IMR-90 (cell line): ENCODE measurements at regions not wholly inside any gene's neighbourhood (a gene's known extent, or its start where the extent isn't known, plus 50 kb on each side); places are given as distances from the start of the nearest gene placed in this dataset.

Experiments
- ATAC-seq: fragments of 200-7000 bp; cut with Tn5 transposase; 2 replicates; pipeline ENCODE4 v1.9.1; 2020; ENCODE audit warnings: low read depth, mild to moderate bottlenecking, moderate library complexity
- BruUV-seq: library from RNA; stranded (reverse); fragments of 400-500 nt; replicated peaks from 2 replicates; lab custom pipeline; 2021; lab: Mats Ljungman, UMichigan
- CTCF ChIA-PET: fragments of 300-600 bp; formaldehyde crosslinking; extraction: SDS; loops from one replicate; lab custom pipeline; 2021; ENCODE audit warnings: antibody characterized with exemption; lab: Yijun Ruan, JAX
- POLR2A ChIA-PET: fragments of 300-600 bp; sonication (Branson Sonifier 250); formaldehyde crosslinking; loops from one replicate; lab custom pipeline; 2022; ENCODE audit warnings: antibody characterized with exemption; ENCODE audit not compliant: unreplicated experiment; lab: Charles Lee
- DNase-seq: peaks from one replicate; pipeline ENCODE4 v3.0.0; 2013
- H2AFZ ChIP-seq: replicated peaks from 2 replicates; pipeline ENCODE3; 2013; ENCODE audit warnings: low read length, mild to moderate bottlenecking; ENCODE audit not compliant: poor library complexity
- H2AK5ac ChIP-seq: 2 replicates; pipeline ENCODE4 v1.6.1; 2013; ENCODE audit warnings: low read depth, low read length, inconsistent platforms
- H2AK9ac ChIP-seq: replicated peaks from 2 replicates; pipeline ENCODE3; 2013; ENCODE audit warnings: mild to moderate bottlenecking, low read depth, low read length, moderate library complexity; ENCODE audit not compliant: poor library complexity
- H2BK120ac ChIP-seq: 2 replicates; pipeline ENCODE4 v1.6.1; 2013; ENCODE audit warnings: low read depth, low read length, inconsistent platforms
- H2BK15ac ChIP-seq: 3 replicates; pipeline ENCODE4 v1.6.1; 2013; ENCODE audit warnings: low read depth, low read length, inconsistent platforms
- H2BK20ac ChIP-seq: 2 replicates; pipeline ENCODE4 v1.6.1; 2013; ENCODE audit warnings: low read depth, mild to moderate bottlenecking, inconsistent platforms, low read length, moderate library complexity
- H2BK5ac ChIP-seq: 2 replicates; pipeline ENCODE4 v1.6.1; 2013; ENCODE audit warnings: mild to moderate bottlenecking, low read depth, low read length, inconsistent platforms; ENCODE audit not compliant: poor library complexity, severe bottlenecking
- H3K14ac ChIP-seq: replicated peaks from 2 replicates; pipeline ENCODE4 v1.6.1; 2013; ENCODE audit warnings: low read depth, low read length, inconsistent platforms
- H3K18ac ChIP-seq: 2 replicates; pipeline ENCODE4 v1.6.1; 2013; ENCODE audit warnings: low read depth, low read length, control low read depth
- H3K23ac ChIP-seq: 2 replicates; pipeline ENCODE4 v1.6.1; 2013; ENCODE audit warnings: low read depth, low read length, inconsistent platforms
- H3K27ac ChIP-seq: 2 replicates; pipeline ENCODE4 v1.5.1; 2013; ENCODE audit warnings: mild to moderate bottlenecking, control low read depth, low read length; ENCODE audit not compliant: insufficient read depth
- H3K27me3 ChIP-seq: 2 replicates; pipeline ENCODE4 v1.6.1; 2013; ENCODE audit warnings: low read length; ENCODE audit not compliant: control insufficient read depth, insufficient read depth
- H3K36me3 ChIP-seq: 2 replicates; pipeline ENCODE4 v1.6.1; 2013; ENCODE audit warnings: low read length, mixed read lengths; ENCODE audit not compliant: control insufficient read depth, insufficient read depth
- H3K4ac ChIP-seq: 2 replicates; pipeline ENCODE4 v1.6.1; 2013; ENCODE audit warnings: low read depth, low read length, inconsistent platforms
- H3K4me1 ChIP-seq: 2 replicates; pipeline ENCODE4 v1.6.1; 2013; ENCODE audit warnings: low read length, mixed read lengths; ENCODE audit not compliant: control insufficient read depth, insufficient read depth
- H3K4me2 ChIP-seq: 2 replicates; pipeline ENCODE4 v1.6.1; 2013; ENCODE audit warnings: low read depth, mild to moderate bottlenecking, control low read depth, low read length, moderate library complexity
- H3K4me3 ChIP-seq: 2 replicates; pipeline ENCODE4 v1.5.1; 2013; ENCODE audit warnings: low read depth, mild to moderate bottlenecking, control low read depth, low read length, moderate library complexity; ENCODE audit not compliant: insufficient read depth
- H3K56ac ChIP-seq: 2 replicates; pipeline ENCODE4 v1.6.1; 2013; ENCODE audit warnings: low read length, inconsistent platforms; ENCODE audit not compliant: insufficient read depth; ENCODE audit errors: extremely low read depth
- H3K79me1 ChIP-seq, 2 experiments: 2 replicates each; pipeline ENCODE4 v1.6.1; 2013; ENCODE audit warnings: low read length in 2 of 2, inconsistent platforms in 1 of 2, low read depth in 1 of 2
- H3K9ac ChIP-seq: 2 replicates; pipeline ENCODE4 v1.6.1; 2013; ENCODE audit warnings: low read depth, low read length, control low read depth
- H3K9me1 ChIP-seq: 2 replicates; pipeline ENCODE4 v1.6.1; 2013; ENCODE audit warnings: low read length, inconsistent platforms; ENCODE audit not compliant: insufficient read depth
- H3K9me3 ChIP-seq: 2 replicates; pipeline ENCODE4 v1.6.1; 2013; ENCODE audit warnings: low read length; ENCODE audit not compliant: control insufficient read depth, insufficient read depth
- H4K20me1 ChIP-seq: 2 replicates; pipeline ENCODE4 v1.6.1; 2013; ENCODE audit warnings: low read length, inconsistent platforms; ENCODE audit not compliant: insufficient read depth
- H4K5ac ChIP-seq: 2 replicates; pipeline ENCODE4 v1.6.1; 2013; ENCODE audit warnings: mild to moderate bottlenecking, low read depth, low read length, control low read depth
- H4K8ac ChIP-seq, 2 experiments: 2 replicates each; pipeline ENCODE4 v1.6.1; 2013; ENCODE audit warnings: low read depth in 2 of 2, low read length in 2 of 2, control low read depth in 1 of 2, inconsistent platforms in 1 of 2
- H4K91ac ChIP-seq: 2 replicates; pipeline ENCODE4 v1.6.1; 2013; ENCODE audit warnings: low read depth, low read length, inconsistent platforms; ENCODE audit not compliant: insufficient read depth
- CHD1 ChIP-seq: IDR thresholded peaks from 2 replicates; pipeline ENCODE4 v1.6.1; 2012; ENCODE audit warnings: low read depth, low read length, improper control_type of control experiment
- MAZ ChIP-seq: IDR thresholded peaks from 2 replicates; pipeline ENCODE4 v1.6.1; 2012; ENCODE audit warnings: low read depth, mild to moderate bottlenecking, low read length, improper control_type of control experiment, moderate library complexity, borderline replicate concordance
- RAD21 ChIP-seq: IDR thresholded peaks from 2 replicates; pipeline ENCODE4 v1.6.1; 2012; ENCODE audit warnings: low read length, improper control_type of control experiment
- WGBS, 2 experiments: methylation state at CpG; one replicate each; pipeline versions ENCODE4 v1.1.5 to v1.1.7; 2013; ENCODE audit warnings: missing lambda C conversion rate in 2 of 2; ENCODE audit not compliant: insufficient read length in 1 of 2; ENCODE audit errors: extremely low coverage in 2 of 2; 5-methylcytosine and 5-hydroxymethylcytosine counted together
- dilution Hi-C: fragments of 300-500 bp; cut with HindIII; formaldehyde crosslinking; loops from one replicate; pipeline ENCODE4 v1.14.3; 2018; ENCODE audit warnings: low sequenced_read_pairs; ENCODE audit not compliant: unreplicated experiment
- in situ Hi-C: fragments of 300-500 bp; cut with MboI; formaldehyde crosslinking; loops from 3 replicates; pipeline ENCODE4 v1.14.3; 2019; ENCODE audit warnings: low sequenced_read_pairs, inconsistent platforms, mixed read lengths
- intact Hi-C: fragments of 100-400 bp; cut with micrococcal nuclease; formaldehyde crosslinking; loops from 2 replicates; pipeline ENCODE4 v1.10.0; 2022

DNA sequence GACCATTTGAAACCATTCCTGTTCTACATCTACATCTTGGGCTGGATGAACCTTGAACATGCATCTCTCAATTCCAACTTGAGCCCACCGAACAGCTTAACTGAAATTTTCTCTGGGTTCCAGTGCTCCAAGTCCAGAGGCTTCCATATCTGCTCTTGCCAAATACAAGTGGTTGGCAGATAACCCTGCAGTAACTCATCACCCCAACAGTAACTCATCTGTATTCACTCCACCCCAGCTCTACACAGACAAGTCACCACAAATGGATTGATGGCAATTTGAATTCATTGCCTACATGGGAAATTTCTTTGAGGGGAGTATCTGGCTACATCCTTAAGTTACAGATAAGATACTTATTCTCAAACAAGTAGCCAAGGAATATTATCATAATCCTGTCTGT, 502.4 kb upstream of the TNP1 start:
- Histone ChIP-seq H2BK120ac (peak overlapping the region; percentile 100), H3K23ac (peak overlapping the region; percentile 99), H3K27me3 (no peaks in the 10 kb centered on the region), H3K36me3 (no peaks in the 10 kb centered on the region), H2AK5ac (peak overlapping the region; percentile 99), H3K9me1 (peaks cover 30% of the 10 kb centered on the region), H4K5ac (peak overlapping the region; percentile 92), H3K18ac (peak overlapping the region; percentile 95), H3K4ac (peak overlapping the region; percentile 100), H3K9ac (no peak overlapping the region), H3K4me2 (no peak overlapping the region), H3K4me1 (peaks cover 42% of the 10 kb centered on the region), H2AFZ (no peak overlapping the region), H4K8ac (peak overlapping the region; percentile 89 to 96), H3K27ac (peak overlapping the region; percentile 96), H2BK5ac (peak overlapping the region; percentile 89), H3K4me3 (no peak overlapping the region), H3K56ac (peak overlapping the region; percentile 97), H2BK15ac (peak overlapping the region; percentile 94; the same call in 2 of the 3 replicates), H3K14ac (peak overlapping the region; percentile 98), H3K79me1 (peaks cover 0 to 22% of the 10 kb centered on the region in 2 experiments; a peak in 3 of 4 replicates), H4K20me1 (no peaks in the 10 kb centered on the region), H4K91ac (peak overlapping the region; percentile 99), H2BK20ac (peak overlapping the region; percentile 100), H2AK9ac (peak overlapping the region; percentile 92), H3K9me3 (no peaks in the 10 kb centered on the region)
- BruUV-seq = no TSS peak
- WGBS, 2 experiments = 100% methylated on average over 1 of the region's 1 CpG; no CpG with 5 or more reads in 1 of the 2 experiments
- dilution Hi-C loops = no loop called here
- DNase-seq (no peak), ATAC-seq (no peak)
- in situ Hi-C loops = no loop called here
- POLR2A ChIA-PET = no interaction called here
- intact Hi-C loops = loop anchor here (10.0 kb wide), 1 partner anchor 667 kb away; the partner anchor contains the start of gene IGFBP5
- TF ChIP-seq RAD21 (no peak), MAZ (no peak), CHD1 (no peak)
- CTCF ChIA-PET = no interaction called here
